ENCODE measurements at regions not wholly inside any gene's neighbourhood (a gene's known extent, or its start where the extent isn't known, plus 50 kb on each side); places are given as distances from the start of the nearest gene placed in this dataset.

GRCh38 chr6:140774080-140774505 is 1358.6 kb upstream of the GJE1 start:
- Histone ChIP-seq H3K4me1 (peaks cover 7% of the 10 kb centered on the region), H3K36me3 (ENCODE audit: low read depth, missing control alignments) (no peaks in the 10 kb centered on the region), H3K27ac (no peak overlapping the region), H3K4me3 (no peak overlapping the region), H3K27me3 (no peaks in the 10 kb centered on the region), H3K9me3 (no peaks in the 10 kb centered on the region)
- intact Hi-C loops (cut with DNase I; ENCODE audit: low total_unique reads) = no loop called here
- DNase-seq = no peak
- TF ChIP-seq POLR2A (IDR thresholded peaks at IDR 0.05) = no peak
- no peak for TF ChIP-seq CTCF (IDR thresholded peaks at IDR 0.05)
- WGBS, 2 donors = 38 to 45% methylated on average over 3 of the region's 3 CpGs

- no peak overlapping the region for H3K4me3 ChIP-seq
- DNase-seq = no peak
- H3K27me3 ChIP-seq = no peaks in the 10 kb centered on the region
- intact Hi-C loops (cut with DNase I; ENCODE audit: low total_unique reads) = no loop called here
- TF ChIP-seq CTCF (IDR thresholded peaks at IDR 0.05) = no peak
- TF ChIP-seq POLR2A (IDR thresholded peaks at IDR 0.05) = no peak
- no peaks in the 10 kb centered on the region for H3K36me3 ChIP-seq (ENCODE audit: low read depth, missing control alignments)
- H3K9me3 ChIP-seq = no peaks in the 10 kb centered on the region
- H3K27ac ChIP-seq = no peak overlapping the region
- H3K4me1 ChIP-seq = peaks cover 7% of the 10 kb centered on the region
These were observed 1359.4 kb upstream of the GJE1 start for GRCh38 chr6:140773276-140773675.

GRCh38 chr6:140772576-140772975 is 1360.1 kb upstream of the GJE1 start:
- intact Hi-C loops (cut with DNase I; ENCODE audit: low total_unique reads) = no loop called here
- Histone ChIP-seq H3K27me3 (no peaks in the 10 kb centered on the region), H3K9me3 (no peaks in the 10 kb centered on the region), H3K36me3 (ENCODE audit: low read depth, missing control alignments) (no peaks in the 10 kb centered on the region), H3K27ac (no peak overlapping the region), H3K4me3 (no peak overlapping the region), H3K4me1 (peaks cover 7% of the 10 kb centered on the region)
- WGBS, 2 donors = 67 to 76% methylated on average over 3 of the region's 3 CpGs
- no peak for DNase-seq
- TF ChIP-seq CTCF (IDR thresholded peaks at IDR 0.05) = no peak
- no peak for TF ChIP-seq POLR2A (IDR thresholded peaks at IDR 0.05)

- no peaks in the 10 kb centered on the region for H3K9me3 ChIP-seq
- 71 to 84% methylated on average over 3 of the region's 3 CpGs for WGBS, 2 donors
- no peaks in the 10 kb centered on the region for H3K27me3 ChIP-seq
- TF ChIP-seq POLR2A (IDR thresholded peaks at IDR 0.05) (no peak), CTCF (IDR thresholded peaks at IDR 0.05) (no peak)
- intact Hi-C loops (cut with DNase I; ENCODE audit: low total_unique reads) = no loop called here
- no peaks in the 10 kb centered on the region for H3K4me1 ChIP-seq
- H3K4me3 ChIP-seq = no peak overlapping the region
- DNase-seq = no peak
- no peak overlapping the region for H3K27ac ChIP-seq
- H3K36me3 ChIP-seq (ENCODE audit: low read depth, missing control alignments) = no peaks in the 10 kb centered on the region
These were observed 1364.6 kb upstream of the GJE1 start for GRCh38 chr6:140768133-140768532.

GRCh38 chr6:140766999-140767398 is 1365.7 kb upstream of the GJE1 start:
- no peaks in the 10 kb centered on the region for H3K4me1 ChIP-seq
- H3K27ac ChIP-seq = no peak overlapping the region
- DNase-seq = no peak
- TF ChIP-seq POLR2A (IDR thresholded peaks at IDR 0.05) (no peak), CTCF (IDR thresholded peaks at IDR 0.05) (no peak)
- H3K4me3 ChIP-seq = no peak overlapping the region
- no peaks in the 10 kb centered on the region for H3K27me3 ChIP-seq
- intact Hi-C loops (cut with DNase I; ENCODE audit: low total_unique reads) = no loop called here
- H3K36me3 ChIP-seq (ENCODE audit: low read depth, missing control alignments) = no peaks in the 10 kb centered on the region
- 80 to 93% methylated on average over 2 of the region's 2 CpGs for WGBS, 2 donors
- H3K9me3 ChIP-seq = no peaks in the 10 kb centered on the region
